AG08395 (cell line): ENCODE measurements at regions not wholly inside any gene's neighbourhood (a gene's known extent, or its start where the extent isn't known, plus 50 kb on each side); places are given as distances from the start of the nearest gene placed in this dataset.
A peak's percentile ranks its signal among the peaks of the same experiment; 100 is the strongest.
"Not testable (repeated sequence)": the region's sequence is repeated elsewhere in the genome, so short reads cannot be mapped to it uniquely, and the experiment has no call there.

Experiments used
- DNase-seq: peaks from one replicate; pipeline ENCODE4 v3.0.0; 2012; ENCODE audit warnings: mixed read lengths, low spot score

DNA sequence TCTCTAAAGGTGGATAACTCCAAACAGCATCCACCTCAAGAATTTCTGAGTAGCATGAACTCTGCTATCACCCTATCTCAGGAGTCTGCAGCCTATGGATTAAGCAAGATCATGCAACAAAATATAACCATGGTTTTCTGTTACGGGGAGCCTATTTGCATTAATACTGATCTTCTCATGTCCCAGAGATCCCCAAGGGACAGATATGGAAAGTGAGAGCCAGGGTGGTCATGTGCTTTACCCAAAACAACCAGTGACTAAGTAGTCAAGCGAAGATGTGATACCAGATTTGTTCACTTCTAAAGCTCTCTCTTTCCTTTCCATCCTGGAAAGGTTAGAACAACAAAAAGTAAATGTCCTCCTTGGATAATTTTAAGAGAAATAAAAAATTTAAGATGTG lies 125.1 kb downstream of the PRRX1 start:
- no peak for DNase-seq

DNA sequence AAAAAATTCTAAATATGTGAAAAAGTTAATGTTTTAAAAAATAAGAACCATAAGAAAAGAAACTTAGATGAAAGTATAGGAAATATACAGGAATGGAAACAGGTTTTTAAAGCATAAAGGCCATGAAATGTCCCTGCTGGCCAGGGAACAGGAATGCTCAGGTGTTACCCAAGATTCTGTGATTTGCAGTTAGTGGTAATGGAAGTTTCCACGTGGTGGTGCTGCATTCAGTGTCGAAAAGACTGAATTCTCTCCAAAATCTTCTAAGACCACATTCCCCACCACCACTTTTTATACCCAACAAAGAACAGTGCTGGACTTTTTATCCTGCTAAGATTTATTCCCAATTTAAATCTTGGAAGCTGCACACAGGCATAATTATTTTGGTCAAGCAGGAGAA lies 126.2 kb downstream of the PRRX1 start:
- no peak for DNase-seq

DNA sequence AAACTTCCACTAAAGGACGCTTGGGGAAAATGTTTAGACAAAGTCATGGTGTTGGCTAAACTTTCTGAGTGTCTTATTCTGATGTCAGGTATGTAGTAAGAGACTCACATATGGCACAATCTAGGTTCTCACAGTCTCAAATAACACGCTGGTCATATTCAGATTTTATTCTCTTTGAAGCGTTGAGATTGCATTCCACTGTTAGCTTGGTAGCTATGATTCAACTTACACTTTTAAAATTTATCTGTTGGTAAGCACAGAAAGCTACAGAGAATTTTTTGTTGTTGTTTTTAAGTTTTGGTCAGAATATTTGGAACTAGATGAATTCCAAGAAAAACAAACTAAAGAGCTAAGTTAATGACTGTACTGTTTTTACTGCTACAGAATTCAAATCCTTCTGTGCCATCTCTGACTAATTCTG lies 126.7 kb downstream of the PRRX1 start:
- peak; percentile 37 for DNase-seq

DNA sequence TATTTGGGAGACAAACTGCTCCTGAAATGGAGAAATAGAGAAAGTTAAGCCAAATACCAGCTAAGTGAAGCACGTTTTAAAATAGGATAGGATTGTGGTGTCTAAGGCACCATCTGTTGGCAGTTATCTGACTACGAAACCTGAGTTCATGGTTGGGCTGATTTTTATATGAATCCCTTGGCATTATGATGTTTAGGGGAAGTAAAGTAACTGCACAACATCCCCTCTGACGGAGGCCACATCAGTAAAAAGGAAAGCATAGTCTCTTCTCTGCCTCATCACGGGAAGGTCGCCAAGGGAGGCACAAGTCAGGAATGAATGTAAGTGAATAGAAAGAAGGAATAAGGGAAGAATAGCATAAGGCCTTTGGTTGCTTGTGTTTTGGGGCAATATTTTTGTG lies 128.0 kb downstream of the PRRX1 start:
- DNase-seq: peak; percentile 38

DNA sequence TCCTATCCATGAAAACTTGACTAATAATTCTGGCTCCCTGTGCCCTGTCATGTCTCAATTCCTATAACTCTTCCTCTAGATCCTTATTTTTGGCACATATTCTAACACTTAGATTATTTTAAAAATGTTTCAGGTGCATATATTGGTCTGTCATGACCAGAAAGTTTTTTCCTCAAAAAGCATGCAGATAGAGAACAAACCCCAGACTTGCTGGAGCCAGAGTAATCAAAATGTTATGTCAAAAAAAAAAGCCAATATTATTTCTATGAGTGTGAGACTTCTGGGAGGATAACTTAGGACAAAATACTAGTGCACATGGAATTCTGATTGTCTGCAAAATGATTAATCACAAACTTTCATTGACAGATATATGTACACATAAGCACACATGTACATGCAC lies 135.1 kb upstream of the MROH9 start:
- no peak for DNase-seq

DNA sequence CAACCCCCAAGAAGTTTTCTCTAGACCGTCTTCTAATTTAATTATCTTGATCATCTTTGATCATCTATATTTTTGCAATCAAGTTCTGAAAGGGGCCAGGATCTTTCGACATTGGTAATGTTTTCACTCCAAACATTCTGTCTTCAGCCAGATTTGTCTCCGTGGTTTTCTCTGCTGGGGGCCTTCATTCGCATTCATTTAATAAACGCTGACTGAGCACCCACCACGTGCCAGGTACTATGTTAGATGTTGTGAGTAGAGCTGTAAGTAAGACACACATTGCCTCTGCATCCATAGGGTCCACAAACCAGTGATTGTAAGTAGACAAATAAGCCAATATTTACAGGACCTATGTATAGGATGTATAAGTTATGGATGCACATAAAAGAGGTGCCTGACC lies 134.5 kb upstream of the MROH9 start:
- no peak for DNase-seq

DNA sequence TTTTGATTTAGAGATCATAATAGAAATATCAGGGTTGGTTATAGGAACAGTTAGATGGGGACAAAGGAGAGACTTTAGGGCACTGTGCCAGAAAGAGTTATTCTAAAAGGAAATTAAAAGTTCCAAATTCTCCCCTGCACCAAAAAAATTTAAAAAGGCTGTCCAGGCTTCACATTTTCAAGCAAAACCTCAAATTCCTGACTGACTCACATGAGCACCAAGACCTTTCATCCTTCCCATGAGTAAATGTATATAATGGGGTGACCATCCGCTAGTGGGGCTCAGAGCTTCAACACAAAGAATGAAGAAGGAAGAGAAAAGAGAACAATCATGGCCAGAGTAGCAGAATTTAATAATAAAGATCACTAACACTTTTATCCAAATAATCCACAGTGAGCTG lies 131.6 kb upstream of the MROH9 start:
- DNase-seq: no peak

DNA sequence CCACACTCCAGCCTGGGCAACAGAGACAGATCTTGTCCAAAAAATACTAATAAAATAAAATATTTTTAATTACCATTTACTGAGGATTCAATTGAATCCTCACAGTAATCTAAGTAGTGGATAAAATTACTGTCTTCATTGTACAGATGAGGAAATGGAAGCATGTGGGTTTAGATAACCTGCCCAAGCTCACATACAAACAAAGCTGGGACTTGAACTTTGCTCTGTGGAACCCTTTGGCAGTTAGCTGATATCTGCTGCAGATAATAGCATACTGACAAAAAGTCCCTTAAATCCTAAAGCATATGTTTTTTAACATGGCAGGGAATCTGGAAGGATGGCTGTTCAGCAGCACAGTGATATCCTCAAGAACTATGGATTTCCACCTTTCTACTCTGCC lies 130.9 kb upstream of the MROH9 start:
- no peak for DNase-seq

DNA sequence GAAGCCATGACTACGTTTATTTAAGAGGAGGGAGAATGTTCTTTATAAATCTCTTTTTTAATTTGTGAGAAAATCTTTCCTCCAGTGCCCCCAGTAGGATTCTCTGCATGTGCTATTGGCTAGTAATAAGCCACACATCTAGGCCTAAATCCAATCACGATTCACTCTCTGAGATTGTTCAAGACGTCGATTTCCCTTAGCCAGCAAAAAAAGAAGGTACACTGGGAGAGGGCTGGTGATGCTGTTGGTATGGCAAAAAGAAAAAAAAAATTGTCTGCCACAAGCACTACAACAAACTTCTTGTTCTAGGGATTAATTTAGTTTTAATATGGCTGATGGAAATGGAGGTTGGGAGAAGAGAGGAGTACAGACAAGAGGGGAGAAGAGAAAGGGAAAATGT lies 130.5 kb upstream of the MROH9 start:
- DNase-seq: no peak

DNA sequence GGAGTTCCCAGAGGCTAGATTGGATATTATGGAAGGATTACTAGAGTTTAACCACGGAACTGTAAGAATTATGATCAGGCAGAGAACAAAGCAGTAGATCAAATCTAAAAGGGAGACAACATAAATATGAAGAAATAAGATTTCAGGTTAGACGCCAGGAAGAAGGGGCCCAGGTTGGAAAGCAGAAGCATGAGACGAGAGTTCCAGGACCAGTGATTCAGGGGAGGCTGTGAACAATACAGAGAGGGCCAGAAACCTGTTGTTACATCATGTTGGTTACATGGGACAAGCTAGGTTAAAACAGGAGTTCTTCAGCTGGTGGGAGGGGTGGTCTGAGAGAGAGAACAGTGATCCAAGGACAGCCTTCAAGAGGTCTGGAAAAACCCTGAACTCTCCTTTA lies 128.4 kb upstream of the MROH9 start:
- no peak for DNase-seq

DNA sequence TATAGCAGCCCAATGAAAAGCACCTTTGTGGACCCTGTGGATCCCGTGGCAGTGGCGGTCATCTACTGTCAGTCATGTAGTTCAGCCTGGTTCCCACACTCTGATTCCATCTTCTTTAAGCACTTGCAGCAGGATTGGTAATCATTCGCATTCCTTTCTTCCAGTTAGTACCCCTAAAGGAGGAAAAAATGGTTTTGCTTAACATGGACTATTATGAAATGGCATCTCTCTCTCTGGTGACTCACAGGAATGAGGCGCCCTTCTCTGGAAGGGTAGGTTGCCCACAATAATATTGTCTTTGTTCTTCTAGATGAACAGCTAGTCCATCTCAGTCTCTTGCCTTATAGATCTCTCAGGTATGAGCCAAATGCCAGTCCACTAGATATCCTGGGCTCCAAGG lies 127.9 kb upstream of the MROH9 start:
- peak; percentile 67 for DNase-seq

DNA sequence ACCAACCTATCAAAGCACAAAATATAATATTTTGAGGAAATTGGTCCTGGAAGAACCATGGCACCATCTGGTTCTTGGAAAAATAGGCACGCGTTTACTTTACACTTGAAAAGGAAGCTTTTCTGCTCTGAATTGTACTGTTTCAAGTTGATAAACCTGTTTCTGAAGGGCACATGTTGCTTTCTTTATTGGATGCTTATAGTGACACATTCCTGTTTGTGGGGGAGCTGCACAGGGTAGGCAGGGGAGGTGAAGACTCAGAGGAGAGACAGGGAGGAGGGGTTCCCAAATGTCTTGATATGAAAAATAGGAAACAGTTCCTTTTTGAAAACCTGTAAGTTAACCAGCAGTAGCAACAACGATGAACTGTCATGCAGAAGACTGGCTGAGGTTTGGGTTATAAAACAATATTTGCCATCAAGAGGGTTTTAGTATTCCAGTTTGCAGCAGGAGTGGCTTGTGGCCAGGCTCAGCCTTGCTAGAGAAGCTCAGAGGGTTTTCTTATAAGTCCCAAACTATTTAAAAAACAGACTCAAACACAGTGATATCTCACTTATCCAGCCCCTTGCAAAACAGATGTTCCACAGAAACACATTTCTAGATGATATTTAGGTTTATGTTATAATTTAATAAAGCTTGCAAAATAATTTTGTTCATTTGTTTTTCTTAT lies 127.0 kb upstream of the MROH9 start:
- DNase-seq: no peak

DNA sequence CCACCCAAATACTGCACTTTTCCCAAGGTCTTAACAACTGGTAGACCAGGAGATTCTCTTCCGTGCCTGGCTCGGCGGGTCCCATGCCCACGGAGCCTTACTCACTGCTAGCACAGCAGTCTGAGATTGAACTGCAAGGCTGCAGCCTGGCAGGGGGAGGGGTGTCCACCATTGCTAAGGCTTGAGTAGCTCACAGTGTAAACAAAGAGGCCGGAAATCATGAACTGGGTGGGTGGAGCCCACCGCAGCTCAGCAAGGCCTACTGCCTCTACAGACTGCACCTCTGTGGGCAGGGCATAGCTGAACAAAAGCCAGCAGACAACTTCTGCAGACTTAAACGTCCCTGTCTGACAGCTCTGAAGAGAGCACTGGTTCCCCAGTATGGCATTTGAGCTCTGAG lies 124.3 kb upstream of the MROH9 start:
- not testable (repeated sequence) for DNase-seq

DNA sequence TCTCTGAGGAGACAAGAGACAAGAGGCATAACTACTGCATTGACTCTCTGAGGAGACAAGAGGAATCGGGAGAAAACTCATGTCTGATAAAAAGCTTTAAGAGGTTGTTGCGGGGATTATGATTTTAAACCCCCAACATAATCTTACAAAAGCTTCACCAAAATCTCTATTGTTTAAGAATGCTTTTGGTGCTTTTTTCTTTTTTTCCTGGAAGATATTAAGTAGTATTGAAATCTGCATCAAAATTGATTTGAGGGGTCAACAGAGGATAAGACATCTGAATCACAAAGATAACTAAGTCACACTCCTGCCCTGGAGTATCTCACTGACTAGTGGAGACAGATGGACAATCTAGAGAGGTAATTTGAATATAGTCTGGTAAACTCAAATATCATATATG lies 115.6 kb upstream of the MROH9 start:
- DNase-seq: no peak

DNA sequence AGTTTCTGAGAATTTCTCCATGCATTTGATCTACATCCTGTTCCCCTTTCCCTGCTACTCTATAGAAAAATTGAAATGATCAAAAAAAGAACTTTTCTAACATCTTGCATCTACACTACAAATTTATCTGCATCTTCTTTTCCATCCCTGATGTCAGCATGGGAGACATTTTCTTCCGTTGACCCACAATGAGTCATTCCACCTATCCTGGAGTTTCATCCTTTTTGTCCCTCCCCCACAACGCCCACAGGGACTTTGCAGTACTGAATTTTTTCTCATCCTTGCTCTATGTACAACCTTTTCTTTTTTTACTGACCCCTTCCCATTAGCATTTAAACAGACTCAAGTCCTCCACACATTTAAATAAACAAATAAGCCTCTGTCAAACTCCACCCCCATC lies 112.2 kb upstream of the MROH9 start:
- no peak for DNase-seq

DNA sequence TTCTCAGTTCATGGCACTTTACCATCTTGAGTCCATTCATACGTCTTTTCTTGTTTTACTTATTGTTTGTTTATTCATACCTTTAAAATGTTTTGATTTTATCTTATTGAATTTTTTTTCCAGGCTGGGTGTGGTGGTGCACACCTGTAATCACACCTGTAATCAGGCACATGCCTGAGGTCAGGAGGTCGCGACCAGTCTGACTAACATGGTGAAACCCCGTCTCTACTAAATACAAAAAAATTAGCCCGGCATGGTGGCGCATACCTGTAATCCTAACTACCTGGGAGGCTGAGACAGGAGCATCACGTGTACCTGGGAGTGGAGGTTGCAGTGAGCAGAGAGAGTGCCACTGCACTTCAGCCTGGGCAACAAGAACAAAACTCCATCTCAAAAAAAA lies 104.1 kb upstream of the MROH9 start:
- DNase-seq: no peak

DNA sequence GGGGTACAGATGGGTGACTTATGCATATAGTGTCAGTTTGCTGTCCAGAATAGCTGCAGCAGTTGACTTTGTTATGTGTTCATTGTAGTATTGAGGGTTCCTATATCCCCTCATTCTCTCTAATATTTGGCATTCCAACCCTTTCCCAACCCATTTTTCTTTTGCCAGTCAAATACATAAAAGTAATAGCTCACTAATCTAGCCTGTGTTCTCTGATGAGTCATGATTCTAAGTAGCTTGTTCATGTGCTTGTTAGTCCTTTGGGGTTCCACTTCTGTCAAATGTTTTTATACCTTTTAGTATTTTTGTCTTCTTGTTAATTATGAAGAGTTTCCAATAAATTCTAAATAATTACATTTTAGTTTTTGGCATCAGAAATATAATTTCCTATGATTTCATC lies 99.2 kb upstream of the MROH9 start:
- peak; percentile 19 for DNase-seq

DNA sequence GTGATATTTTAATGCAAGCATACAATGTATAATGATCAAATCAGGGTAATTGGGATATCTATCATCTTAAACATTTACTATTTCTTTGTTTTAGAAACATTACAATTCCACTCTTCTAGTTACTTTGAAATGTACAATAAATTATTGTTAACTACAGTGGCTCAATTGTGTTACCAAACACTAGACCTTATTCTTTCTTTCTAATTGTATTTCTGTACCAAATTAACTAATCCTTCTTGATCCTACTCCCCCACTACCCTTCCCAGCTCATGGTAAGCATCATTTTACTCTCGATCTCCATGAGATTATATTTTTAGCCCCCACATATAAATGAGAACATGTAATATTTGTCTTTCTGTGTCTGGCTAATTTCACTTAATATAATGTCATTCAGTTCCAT lies 95.0 kb upstream of the MROH9 start:
- no peak for DNase-seq

DNA sequence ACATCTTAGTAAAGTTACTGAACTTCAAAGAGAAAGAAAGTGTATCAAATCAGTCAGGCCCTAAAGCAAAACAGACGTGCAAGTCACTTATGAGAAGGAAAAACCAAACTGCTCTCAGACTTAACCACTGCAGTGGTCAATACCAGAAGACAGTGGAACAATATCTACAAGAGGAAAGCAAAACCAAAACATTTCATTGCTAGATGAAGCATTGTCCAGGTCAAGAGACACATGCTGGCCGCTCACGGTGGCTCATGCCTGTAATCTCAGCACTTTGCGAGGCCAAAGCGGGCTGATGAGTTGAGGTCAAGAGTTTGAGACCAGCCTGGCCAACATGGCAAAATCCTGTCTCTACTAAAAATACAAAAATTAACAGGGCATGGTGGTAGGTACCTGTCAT lies 82.0 kb upstream of the MROH9 start:
- DNase-seq: no peak

DNA sequence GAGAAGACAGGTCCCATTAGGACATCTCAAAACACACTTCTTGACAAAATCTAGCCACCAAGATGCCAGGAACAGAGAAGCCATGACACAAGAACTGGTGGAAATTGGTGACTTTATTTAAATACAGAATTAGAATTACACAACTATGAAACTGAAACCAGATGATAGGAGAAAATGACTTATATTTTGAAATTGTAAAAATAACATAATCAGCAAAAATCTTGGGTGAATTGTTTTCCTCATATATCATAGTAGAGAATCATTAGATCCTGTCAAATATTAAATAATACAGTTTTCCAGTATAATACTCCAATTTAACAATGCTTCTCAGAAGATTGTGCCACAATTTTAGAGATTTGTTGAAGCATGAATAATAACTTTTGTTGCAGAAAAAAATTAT lies 81.5 kb upstream of the MROH9 start:
- no peak for DNase-seq

DNA sequence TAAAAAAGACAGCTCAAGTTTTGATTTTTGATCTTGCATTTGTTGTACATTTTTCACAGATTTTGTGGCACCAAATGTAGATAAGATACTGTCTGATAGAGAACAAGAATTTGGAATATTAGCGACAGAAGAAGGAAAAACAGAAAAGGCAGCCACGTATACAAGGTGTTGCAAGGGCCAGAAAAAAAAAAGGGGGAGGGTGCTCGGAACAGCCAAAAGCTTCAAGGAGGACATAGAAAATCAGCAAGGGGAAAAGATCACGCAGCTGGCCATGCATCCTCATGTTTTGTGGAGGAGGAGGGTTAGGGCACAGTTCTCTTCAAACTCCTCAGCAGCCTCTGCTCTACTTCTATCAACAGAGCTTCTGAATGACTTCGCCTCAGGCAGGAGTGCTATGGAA lies 80.7 kb upstream of the MROH9 start:
- no peak for DNase-seq

DNA sequence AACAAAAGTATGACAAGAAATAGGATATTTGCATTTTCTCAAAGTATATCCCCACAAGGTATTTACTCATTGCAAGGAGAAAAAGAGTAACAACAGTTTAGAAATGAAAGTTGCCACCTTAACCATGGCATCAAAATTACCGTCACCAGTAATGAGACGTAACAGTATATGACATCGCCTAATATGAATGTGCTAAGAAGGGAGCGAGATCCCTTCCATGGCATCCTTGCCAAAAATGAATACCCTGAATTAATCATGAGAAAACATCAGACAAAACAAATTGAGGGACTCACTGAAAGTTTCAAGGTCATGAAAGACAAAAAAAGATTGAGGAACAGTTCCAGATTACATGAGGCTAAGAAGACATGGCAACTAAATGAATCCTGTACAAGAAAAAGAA lies 78.9 kb upstream of the MROH9 start:
- no peak for DNase-seq

DNA sequence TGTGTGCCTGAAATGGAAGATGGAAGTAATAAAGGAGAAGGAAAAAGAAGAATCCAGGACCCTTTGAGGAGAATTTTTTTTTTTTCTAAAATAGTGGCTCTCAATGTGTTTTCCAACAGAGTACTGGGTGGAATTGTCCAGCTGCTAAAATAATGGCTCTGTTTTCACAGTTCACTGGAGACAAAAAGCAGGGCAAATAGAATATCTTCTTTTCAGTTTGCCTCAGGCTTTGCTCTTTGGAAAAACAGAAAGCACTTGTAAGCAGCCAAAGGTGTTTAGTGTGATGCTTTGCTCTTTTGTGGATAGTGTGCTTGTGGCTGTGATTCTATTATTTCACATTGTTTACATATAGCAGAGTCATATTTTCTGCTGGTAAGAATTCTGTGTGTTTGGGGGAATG lies 77.4 kb upstream of the MROH9 start:
- no peak for DNase-seq

DNA sequence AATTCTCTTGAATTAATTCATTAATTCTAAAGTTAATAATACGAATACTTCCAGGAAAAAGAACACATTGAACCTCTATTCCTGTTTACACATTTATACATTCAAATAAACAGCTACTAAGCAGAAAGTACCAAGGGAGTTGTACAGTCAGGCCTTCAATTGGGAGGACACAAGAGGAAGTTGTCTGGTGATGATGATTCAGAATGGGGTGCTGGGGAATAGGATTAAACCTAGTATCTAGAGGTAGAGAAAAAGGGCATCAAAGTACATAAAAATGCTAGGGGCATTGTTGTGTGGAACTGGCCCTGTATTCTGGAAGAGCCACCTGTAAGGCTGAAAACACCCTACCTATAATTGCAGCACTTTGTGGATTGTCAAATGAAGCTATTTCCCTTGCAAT lies 71.7 kb upstream of the MROH9 start:
- no peak for DNase-seq

DNA sequence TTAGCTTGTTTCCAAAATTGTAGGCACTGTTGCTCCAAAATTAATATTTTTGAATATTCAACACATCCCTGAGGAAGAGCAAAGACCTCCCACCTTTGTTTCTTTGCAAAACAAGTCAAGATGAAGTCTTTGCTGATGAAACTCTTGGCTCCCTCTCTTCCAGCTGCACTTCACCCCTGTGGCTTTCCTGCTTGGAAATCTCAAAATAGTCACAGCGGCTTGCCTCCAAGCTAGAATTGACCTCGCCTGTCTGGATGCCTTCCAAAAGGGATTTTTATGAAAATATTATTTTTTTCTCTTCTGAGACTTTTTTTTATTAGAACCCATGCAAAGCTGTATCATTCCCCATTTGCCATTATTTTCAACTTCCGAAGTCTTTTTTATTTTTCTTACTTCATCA lies 71.1 kb upstream of the MROH9 start:
- no peak for DNase-seq
